Right ventricle myocardium superior (tissue), 1 donor: ENCODE measurements at regions not wholly inside any gene's neighbourhood (a gene's known extent, or its start where the extent isn't known, plus 50 kb on each side); places are given as distances from the start of the nearest gene placed in this dataset.
"Not testable (repeated sequence)": the region's sequence is repeated elsewhere in the genome, so short reads cannot be mapped to it uniquely, and the experiment has no call there.

Experiments
- ATAC-seq: fragments of 200-7000 bp; cut with Tn5 transposase; one replicate; pipeline ENCODE4 v1.9.1; 2020; ENCODE audit warnings: mild to moderate bottlenecking; ENCODE audit not compliant: poor library complexity
- DNase-seq: peaks from one replicate; pipeline ENCODE4 v3.0.0-alpha.2; 2020
- intact Hi-C: fragments of 100-400 bp; cut with DNase I; formaldehyde crosslinking; loops from one replicate; pipeline ENCODE4 v1.11.2; 2022
- donor health status: DM: no; HTN: yes; CAD: no; lungs with severe emphysema.

DNA sequence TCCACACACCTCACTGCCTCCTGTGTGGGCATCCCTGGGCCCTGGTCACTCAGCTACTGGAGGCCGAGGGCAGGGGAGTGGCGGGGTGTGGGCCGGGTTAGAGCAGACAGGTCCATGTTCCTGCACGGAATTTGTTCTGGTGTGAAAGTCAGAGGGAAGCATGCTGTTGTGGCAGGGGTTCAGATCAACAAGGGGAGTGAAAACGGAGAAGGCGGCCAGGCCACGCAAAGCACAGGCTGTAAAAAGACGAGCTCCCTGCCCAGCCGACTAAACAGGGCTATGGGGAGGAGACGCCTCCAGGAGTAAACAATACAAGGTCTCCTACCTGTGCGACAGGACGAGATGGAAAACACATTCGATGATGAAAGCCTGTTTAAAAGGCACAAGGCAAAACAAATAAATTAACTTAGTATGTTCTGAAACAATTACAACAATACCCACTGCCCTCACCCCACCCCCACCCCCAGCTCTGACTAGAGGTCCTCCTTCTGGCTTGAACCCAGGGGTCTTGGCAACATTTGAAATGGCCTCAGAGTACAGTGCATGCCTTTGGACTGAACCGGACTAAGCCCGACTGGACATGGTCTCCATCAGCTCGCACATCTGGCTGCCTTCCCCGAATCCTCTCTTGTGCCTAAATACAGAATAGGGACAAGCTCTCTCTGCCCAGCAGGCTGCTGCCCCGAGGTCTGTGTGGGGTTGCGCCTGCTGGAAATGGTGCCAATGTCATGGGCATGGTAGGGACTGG lies 274.9 kb upstream of the DIO3 start:
- DNase-seq (no peak), ATAC-seq (no peak)
- intact Hi-C loops, result no loop called here

GRCh38 chr14:101288436-101289229 lies 272.7 kb upstream of the DIO3 start:
- DNase-seq (no peak), ATAC-seq (peak; percentile 12)
- intact Hi-C loops, result no loop called here

DNA sequence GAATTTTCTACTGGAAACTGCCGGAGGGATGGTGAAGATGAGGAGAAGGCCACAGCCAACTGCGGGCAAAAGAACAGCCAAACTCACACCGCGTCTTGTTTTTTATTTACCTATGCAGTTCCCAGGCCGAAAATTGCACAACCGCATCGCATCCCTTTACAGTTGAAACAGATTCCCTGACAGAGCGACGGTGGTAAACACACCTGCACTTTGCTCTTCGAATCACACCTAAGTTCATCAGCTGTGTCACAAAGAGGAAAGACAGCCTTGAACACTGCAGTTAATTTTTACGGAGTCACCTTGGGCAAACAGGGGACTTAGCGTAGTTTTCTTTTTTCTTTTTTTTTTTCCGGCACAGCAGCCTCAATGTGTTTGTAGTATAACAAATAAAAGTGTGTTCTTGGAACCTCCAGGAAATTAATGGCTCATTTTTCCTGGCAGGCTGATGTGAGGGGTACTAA lies 272.0 kb upstream of the DIO3 start:
- ATAC-seq, result no peak
- DNase-seq, result no peak

DNA sequence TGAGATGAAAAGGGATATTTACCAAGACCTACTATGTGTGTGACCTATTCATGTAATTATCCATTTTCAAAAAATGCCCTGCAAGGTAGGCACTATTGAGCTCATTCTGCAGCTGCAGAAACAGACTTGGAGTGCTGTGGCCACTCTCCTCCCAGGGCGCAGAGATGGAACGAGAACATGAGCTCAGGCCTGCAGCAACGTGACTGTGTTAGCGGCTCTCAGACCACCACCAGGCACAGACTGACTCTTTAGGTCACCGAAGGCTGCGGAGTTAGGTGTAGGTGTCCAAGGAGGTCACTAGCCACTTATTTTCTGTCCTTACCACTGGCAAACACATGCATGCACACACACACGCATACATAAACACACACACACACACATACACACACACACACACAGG lies 271.4 kb upstream of the DIO3 start:
- intact Hi-C loops, result no loop called here
- ATAC-seq, result no peak
- DNase-seq, result no peak

More for the DNA sequence above, 272.0 kb upstream of the DIO3 start:
- intact Hi-C loops, result no loop called here

- intact Hi-C loops, result no loop called here
- ATAC-seq (no peak), DNase-seq (no peak)
Observed at GRCh38 chr14:101290611-101291010, 270.7 kb upstream of the DIO3 start.

GRCh38 chr14:101291390-101291789 lies 269.9 kb upstream of the DIO3 start:
- ATAC-seq (no peak), DNase-seq (no peak)
- intact Hi-C loops, result no loop called here

GRCh38 chr14:101292448-101292847 lies 268.8 kb upstream of the DIO3 start:
- no peak for ATAC-seq
- no peak for DNase-seq
- intact Hi-C loops, result no loop called here

GRCh38 chr14:101293605-101294004 lies 267.7 kb upstream of the DIO3 start:
- intact Hi-C loops, result no loop called here
- no peak for DNase-seq
- ATAC-seq, result no peak

- intact Hi-C loops, result no loop called here
- ATAC-seq (no peak), DNase-seq (no peak)
Observed at GRCh38 chr14:101294136-101294535, 267.2 kb upstream of the DIO3 start.

- DNase-seq, ATAC-seq, intact Hi-C loops: not testable (repeated sequence)
Observed at GRCh38 chr14:101299781-101300180, 261.5 kb upstream of the DIO3 start.

GRCh38 chr14:101301011-101301410 lies 260.3 kb upstream of the DIO3 start:
- DNase-seq, result no peak
- ATAC-seq, result no peak
- intact Hi-C loops, result no loop called here

DNA sequence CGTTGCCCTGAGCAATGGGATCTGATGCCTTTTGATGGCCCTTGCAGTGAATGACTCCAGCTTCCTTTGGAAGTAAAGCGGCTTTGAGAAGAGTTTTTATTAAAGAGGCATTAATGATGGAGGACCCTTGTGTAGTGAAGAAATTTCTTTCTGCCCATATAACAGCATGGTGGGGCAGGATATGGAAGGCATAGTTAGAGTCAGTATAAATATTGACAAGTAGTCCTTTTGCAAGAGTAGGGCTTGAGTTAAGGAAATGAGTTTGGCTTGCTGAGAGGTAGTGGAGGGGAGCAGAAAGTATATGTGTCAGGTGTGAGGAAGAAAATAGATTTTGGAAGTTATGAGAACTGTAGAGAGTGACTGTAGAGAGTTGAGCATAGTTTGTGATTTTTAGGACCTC lies 254.1 kb upstream of the DIO3 start:
- ATAC-seq, DNase-seq, intact Hi-C loops: not testable (repeated sequence)

- intact Hi-C loops, ATAC-seq, DNase-seq: not testable (repeated sequence)
Observed at GRCh38 chr14:101311186-101311585, 250.1 kb upstream of the DIO3 start.

DNA sequence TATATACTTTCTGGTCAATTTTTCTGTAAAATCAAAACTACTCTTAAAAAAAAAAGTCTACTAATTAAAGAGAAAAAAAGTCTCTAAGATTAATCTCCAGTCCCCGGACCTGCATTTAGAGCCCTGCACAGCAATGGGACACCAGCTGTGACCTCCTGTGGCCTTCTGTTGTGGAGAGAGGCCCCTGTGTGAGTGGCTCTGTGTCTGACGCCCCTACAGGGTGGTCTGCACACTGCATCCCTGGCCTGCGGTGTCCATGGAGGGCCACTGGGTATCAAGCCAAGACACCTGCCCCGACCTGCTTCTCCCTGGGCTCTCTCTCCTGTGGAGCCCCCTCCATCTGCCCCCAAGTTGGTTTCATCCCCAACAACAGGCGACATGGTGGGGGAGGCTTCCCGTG lies 248.0 kb upstream of the DIO3 start:
- intact Hi-C loops, result no loop called here
- DNase-seq, result no peak
- ATAC-seq, result no peak

DNA sequence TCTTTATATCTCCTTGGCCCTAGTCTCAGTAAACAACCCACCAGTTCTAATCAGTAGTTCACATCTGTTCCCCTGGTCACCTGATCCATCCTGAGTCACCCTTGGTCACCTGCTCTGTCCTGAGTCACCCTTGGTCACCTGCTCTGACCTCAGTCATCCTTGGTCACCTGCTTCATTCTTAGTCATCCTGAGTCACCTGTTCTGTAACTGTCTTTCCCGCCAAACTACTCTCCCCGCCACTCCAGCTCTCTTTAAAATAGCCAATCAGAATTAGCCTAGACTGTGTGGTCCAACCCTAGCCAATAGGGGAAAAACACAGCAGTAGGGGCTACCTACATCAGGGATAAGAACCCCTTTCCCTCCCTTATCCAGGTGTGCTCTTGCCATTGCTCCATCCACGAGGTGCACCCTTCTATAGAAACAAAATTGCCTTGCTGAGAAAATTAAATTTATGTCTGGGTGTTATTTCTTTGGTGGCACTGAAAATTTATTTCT lies 245.4 kb upstream of the DIO3 start:
- no peak for ATAC-seq

DNA sequence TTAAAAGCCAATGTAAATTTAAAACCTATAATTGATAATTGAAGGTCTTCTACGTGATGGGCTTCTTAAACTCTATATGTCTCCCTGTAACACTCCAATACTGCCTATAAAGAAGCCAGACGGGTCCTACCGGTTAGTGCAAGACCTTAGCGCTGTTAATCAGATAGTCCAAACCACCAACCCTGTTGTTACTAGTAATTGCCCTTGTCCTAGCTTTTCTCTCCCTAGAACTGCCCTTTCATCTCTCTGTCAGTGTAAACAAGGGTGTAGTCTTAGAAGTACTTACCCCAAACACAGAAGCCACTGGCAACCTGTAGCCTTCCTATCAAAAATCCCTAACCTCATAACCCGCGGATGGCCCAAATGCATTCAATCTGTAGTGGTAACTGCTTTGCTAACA lies 243.0 kb upstream of the DIO3 start:
- DNase-seq, result no peak
- no peak for ATAC-seq
- intact Hi-C loops, result no loop called here

More for the DNA sequence above, 245.4 kb upstream of the DIO3 start:
- DNase-seq, result no peak
- intact Hi-C loops, result no loop called here

GRCh38 chr14:101320396-101320795 lies 240.9 kb upstream of the DIO3 start:
- no peak for DNase-seq
- intact Hi-C loops, result no loop called here
- ATAC-seq, result no peak

DNA sequence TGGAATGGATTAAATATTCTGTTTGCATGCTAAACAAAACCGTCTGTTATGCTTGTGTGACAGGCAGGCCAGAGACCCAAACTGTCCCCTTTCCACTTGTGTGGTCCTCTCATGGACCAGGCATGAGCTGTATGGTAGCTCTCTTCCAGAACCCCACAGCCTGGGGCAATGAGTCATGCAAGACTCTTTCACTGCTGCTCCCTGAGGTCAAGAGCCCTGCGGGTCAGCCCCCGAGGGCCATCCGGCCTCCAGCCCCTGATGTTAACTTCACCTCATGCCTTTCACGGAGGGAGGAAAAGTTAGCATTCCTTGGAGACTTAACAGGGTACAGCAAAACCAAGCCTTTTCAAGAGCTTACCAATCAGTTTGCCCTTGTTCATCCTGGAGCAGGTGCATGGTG lies 239.1 kb upstream of the DIO3 start:
- intact Hi-C loops, result no loop called here
- ATAC-seq (no peak), DNase-seq (no peak)

DNA sequence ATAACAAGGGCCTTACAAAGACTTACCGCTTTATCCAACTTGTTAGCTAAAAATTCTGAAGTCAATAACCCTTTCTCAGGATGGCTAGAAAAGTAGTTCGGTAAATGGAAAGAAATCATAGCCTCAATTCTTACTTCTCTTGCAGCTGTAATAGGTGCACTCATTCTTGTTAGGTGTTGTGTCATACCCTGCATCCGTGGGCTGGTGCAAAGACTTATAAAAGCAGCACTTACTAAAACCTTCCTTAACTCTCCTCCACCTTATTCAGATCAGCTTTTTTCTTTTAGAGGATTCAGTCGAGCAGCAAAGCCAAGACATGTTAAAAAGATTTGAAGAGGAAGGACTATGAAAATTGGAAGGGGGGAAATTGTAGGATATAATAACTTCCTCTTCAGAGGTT lies 238.2 kb upstream of the DIO3 start:
- DNase-seq (no peak), ATAC-seq (no peak)
- intact Hi-C loops, result no loop called here
